Osteoblast (primary cell): ENCODE measurements at regions not wholly inside any gene's neighbourhood (a gene's known extent, or its start where the extent isn't known, plus 50 kb on each side); places are given as distances from the start of the nearest gene placed in this dataset.

ENCODE experiments used
- DNase-seq: peaks from one replicate; pipeline ENCODE4 v3.0.0; 2011; ENCODE audit warnings: low spot score, mixed read lengths; ENCODE audit not compliant: insufficient read length; ENCODE audit errors: missing footprints
- H2AFZ ChIP-seq: 2 replicates; pipeline ENCODE4 v1.6.0; 2011; ENCODE audit warnings: mild to moderate bottlenecking, low read length
- H3K27ac ChIP-seq: 2 replicates; pipeline ENCODE4 v1.5.1; 2011; ENCODE audit warnings: mild to moderate bottlenecking, low read depth, low read length, moderate library complexity
- H3K27me3 ChIP-seq: 2 replicates; pipeline ENCODE4 v1.6.0; 2012; ENCODE audit warnings: mild to moderate bottlenecking, control low read depth, inconsistent platforms, low read length, moderate library complexity; ENCODE audit not compliant: insufficient read depth
- H3K36me3 ChIP-seq: 2 replicates; pipeline ENCODE4 v1.5.1; 2011; ENCODE audit warnings: mild to moderate bottlenecking, low read length, control low read depth, moderate library complexity; ENCODE audit not compliant: insufficient read depth
- H3K4me1 ChIP-seq: 2 replicates; pipeline ENCODE4 v1.5.1; 2011; ENCODE audit warnings: mild to moderate bottlenecking, low read length, control low read depth, moderate library complexity; ENCODE audit not compliant: insufficient read depth
- H3K4me2 ChIP-seq: 2 replicates; pipeline ENCODE4 v1.6.0; 2011; ENCODE audit warnings: mild to moderate bottlenecking, low read length; ENCODE audit not compliant: insufficient read depth
- H3K4me3 ChIP-seq: fragments of 200-600 bp; sonication (generic); 3 replicates; pipeline ENCODE4 v1.5.1; 2012; ENCODE audit warnings: mild to moderate bottlenecking, low read length, inconsistent platforms; ENCODE audit not compliant: insufficient read depth
- H3K79me2 ChIP-seq: 2 replicates; pipeline ENCODE4 v1.6.0; 2012; ENCODE audit warnings: mild to moderate bottlenecking, low read length, control low read depth, inconsistent platforms; ENCODE audit not compliant: insufficient read depth
- H3K9me3 ChIP-seq: 2 replicates; pipeline ENCODE4 v1.5.1; 2011; ENCODE audit warnings: low read depth, low read length, control low read depth
- H4K20me1 ChIP-seq: 2 replicates; pipeline ENCODE4 v1.6.0; 2012; ENCODE audit warnings: mild to moderate bottlenecking, low read length, control low read depth; ENCODE audit not compliant: insufficient read depth
- TF ChIP-seq, protein P1 (sequence below): IDR thresholded peaks from 2 replicates; pipeline ENCODE4 v1.5.1; 2011; ENCODE audit warnings: mild to moderate bottlenecking, low read depth, low read length, moderate library complexity; ENCODE audit errors: extremely low read depth

DNA sequence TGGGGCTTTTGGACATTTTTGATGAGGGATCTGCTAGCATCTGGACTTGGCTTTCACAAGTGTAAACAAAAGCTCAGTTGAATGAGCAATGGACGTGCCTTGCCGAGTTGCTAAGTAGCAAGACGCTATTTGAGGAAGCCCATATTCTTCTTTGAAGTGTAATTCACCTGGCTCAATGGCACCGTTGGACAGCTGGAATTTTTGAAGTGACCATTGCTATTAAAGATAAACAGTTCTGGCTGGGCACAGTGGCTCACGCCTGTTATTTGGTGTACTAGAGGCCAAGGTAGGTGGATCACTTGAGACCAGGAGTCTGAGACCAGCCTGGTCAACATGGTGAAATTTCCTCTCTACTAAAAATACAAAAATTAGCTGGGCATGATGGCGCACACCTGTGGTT is 88.8 kb upstream of the SOX4 start:
- TF ChIP-seq, protein P1, sequence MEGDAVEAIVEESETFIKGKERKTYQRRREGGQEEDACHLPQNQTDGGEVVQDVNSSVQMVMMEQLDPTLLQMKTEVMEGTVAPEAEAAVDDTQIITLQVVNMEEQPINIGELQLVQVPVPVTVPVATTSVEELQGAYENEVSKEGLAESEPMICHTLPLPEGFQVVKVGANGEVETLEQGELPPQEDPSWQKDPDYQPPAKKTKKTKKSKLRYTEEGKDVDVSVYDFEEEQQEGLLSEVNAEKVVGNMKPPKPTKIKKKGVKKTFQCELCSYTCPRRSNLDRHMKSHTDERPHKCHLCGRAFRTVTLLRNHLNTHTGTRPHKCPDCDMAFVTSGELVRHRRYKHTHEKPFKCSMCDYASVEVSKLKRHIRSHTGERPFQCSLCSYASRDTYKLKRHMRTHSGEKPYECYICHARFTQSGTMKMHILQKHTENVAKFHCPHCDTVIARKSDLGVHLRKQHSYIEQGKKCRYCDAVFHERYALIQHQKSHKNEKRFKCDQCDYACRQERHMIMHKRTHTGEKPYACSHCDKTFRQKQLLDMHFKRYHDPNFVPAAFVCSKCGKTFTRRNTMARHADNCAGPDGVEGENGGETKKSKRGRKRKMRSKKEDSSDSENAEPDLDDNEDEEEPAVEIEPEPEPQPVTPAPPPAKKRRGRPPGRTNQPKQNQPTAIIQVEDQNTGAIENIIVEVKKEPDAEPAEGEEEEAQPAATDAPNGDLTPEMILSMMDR: no peak
- H2AFZ ChIP-seq: no peak overlapping the region
- H3K4me2 ChIP-seq: no peak overlapping the region
- no peaks in the 10 kb centered on the region for H3K4me1 ChIP-seq
- no peak overlapping the region for H3K27ac ChIP-seq
- no peaks in the 10 kb centered on the region for H3K27me3 ChIP-seq
- H4K20me1 ChIP-seq: no peaks in the 10 kb centered on the region
- no peak overlapping the region for H3K4me3 ChIP-seq
- no peaks in the 10 kb centered on the region for H3K9me3 ChIP-seq
- no peaks in the 10 kb centered on the region for H3K36me3 ChIP-seq
- H3K79me2 ChIP-seq: no peaks in the 10 kb centered on the region
- DNase-seq: no peak

DNA sequence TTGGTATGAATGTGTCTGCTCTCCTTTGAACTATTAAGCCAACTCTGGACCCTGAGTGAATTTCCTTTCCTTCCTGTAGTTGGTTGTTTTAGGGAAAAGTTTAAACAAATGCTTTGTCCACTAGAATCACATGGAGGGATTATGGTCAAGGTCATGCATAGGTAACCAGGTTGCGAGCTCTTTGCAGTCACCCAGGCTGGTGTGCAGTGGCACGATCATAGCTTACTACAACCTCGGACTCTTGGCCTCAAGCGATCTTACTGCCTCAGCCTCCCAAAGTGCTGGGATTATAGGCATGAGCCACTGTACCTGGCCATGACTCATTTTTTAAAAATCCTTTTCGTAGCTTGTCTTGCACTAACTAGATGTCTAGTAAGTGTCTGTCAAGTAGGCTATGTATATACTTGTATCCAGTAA is 88.0 kb upstream of the SOX4 start:
- Histone ChIP-seq H3K9me3 (no peaks in the 10 kb centered on the region), H3K79me2 (no peaks in the 10 kb centered on the region)

DNA sequence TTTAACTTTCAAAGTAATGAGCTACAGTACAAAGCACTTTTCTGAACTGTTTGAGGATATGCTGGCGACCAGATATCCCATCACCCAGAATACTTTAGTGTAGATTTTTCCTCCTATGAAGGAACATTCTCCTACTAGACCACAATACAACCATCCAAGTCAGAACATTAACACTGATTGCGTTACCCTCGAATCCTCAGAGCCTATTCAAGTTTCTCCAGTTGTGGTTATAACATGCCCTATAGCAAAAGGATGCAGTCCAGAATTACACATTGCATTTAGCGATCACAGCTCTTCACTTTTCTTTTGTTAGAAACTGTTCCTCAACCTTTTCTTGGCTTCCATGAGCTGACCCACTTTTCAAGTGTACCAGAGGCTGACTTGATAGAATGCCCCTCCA is 87.4 kb upstream of the SOX4 start:
- Histone ChIP-seq H3K79me2 (no peaks in the 10 kb centered on the region), H3K9me3 (no peaks in the 10 kb centered on the region), H3K27ac (no peak overlapping the region), H4K20me1 (no peaks in the 10 kb centered on the region), H3K4me1 (no peaks in the 10 kb centered on the region), H3K27me3 (no peaks in the 10 kb centered on the region), H3K4me3 (no peak overlapping the region), H3K4me2 (no peak overlapping the region), H3K36me3 (no peaks in the 10 kb centered on the region), H2AFZ (no peak overlapping the region)
- TF ChIP-seq, protein P1: no peak
- DNase-seq: no peak

More for the DNA sequence above, 88.0 kb upstream of the SOX4 start:
- Histone ChIP-seq H2AFZ (no peak overlapping the region), H4K20me1 (no peaks in the 10 kb centered on the region), H3K36me3 (no peaks in the 10 kb centered on the region), H3K4me1 (no peaks in the 10 kb centered on the region), H3K4me2 (no peak overlapping the region), H3K27me3 (no peaks in the 10 kb centered on the region), H3K27ac (no peak overlapping the region), H3K4me3 (no peak overlapping the region)
- TF ChIP-seq, protein P1: no peak
- DNase-seq: no peak

DNA sequence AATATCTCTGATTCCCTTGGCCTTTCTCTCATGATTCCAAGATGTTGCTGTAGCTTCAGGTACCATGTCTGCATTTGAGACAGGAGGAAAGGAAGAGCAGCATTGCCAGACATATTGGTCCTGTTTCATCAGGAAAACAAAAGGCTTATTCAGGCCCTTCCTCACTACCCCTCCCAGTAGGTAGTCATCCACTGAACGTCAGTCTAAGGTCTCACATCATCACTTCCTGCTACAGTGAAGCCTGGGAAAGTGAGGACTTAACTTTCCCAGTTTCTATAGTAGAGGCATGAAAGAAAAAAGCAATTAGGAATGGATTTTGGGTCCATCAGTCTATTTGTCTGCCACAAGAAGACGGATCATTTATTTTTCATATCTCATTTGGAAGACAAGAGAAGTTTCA is 85.7 kb upstream of the SOX4 start:
- H3K79me2 ChIP-seq: no peaks in the 10 kb centered on the region
- no peaks in the 10 kb centered on the region for H3K27me3 ChIP-seq
- TF ChIP-seq, protein P1: no peak
- H4K20me1 ChIP-seq: no peaks in the 10 kb centered on the region
- no peak overlapping the region for H2AFZ ChIP-seq
- no peak overlapping the region for H3K4me2 ChIP-seq
- H3K36me3 ChIP-seq: no peaks in the 10 kb centered on the region
- H3K4me1 ChIP-seq: no peaks in the 10 kb centered on the region
- H3K4me3 ChIP-seq: no peak overlapping the region
- no peak overlapping the region for H3K27ac ChIP-seq
- DNase-seq: no peak
- H3K9me3 ChIP-seq: no peaks in the 10 kb centered on the region
